ENCODE measurements at regions not wholly inside any gene's neighbourhood (a gene's known extent, or its start where the extent isn't known, plus 50 kb on each side); places are given as distances from the start of the nearest gene placed in this dataset.

DNA sequence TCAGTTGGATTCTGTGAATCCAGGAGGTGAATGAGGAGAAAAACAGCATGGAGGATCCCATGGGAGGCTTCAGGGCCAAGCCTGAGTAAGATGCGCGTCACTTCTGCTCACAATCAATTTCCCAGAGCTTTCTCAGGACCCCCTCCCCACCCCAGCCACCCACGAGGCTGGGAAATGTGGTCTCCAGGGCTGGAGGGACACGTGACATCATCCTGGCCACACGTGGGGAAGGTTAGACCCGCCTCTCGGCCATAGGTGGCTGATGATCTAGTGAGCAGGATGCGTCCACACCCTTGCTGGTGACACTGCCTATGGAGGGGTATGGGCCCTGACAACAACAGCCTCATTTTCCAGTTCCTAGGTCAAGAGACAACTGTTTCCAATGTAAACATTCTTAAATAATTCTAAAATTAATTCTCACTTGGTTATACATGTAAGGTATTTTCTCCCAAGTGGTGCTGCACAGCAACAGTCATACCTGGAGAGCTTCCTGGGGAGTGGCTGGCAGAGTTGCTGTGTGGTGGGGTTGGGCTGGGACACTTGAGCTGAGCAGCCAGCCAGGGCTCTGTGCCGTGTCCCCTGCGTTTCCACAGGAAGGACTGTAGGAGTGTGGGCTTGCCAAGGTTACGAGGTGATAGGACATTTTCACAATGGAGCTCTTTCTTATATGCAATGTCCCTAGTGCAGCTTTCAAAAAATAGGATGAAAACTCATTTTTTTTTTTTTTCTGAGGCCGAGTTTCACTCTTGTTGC is 153.1 kb downstream of the GADD45G start:
- TF ChIP-seq GATA2 (IDR thresholded peaks at IDR 0.05; ENCODE audit: low read depth, low read length) (no peak), GATA3 (IDR thresholded peaks at IDR 0.05; ENCODE audit: low read depth, low read length) (no peak)

- no peak for TF ChIP-seq GATA2 (IDR thresholded peaks at IDR 0.05; ENCODE audit: low read depth, low read length)
- no peak for TF ChIP-seq GATA3 (IDR thresholded peaks at IDR 0.05; ENCODE audit: low read depth, low read length)
Observed at GRCh38 chr9:89759572-89759971, 154.8 kb downstream of the GADD45G start.

GRCh38 chr9:89760123-89760522 is 155.3 kb downstream of the GADD45G start:
- TF ChIP-seq GATA2 (IDR thresholded peaks at IDR 0.05; ENCODE audit: low read depth, low read length), result no peak
- TF ChIP-seq GATA3 (IDR thresholded peaks at IDR 0.05; ENCODE audit: low read depth, low read length), result no peak

- TF ChIP-seq GATA3 (IDR thresholded peaks at IDR 0.05; ENCODE audit: low read depth, low read length) (no peak), GATA2 (IDR thresholded peaks at IDR 0.05; ENCODE audit: low read depth, low read length) (no peak)
Observed at GRCh38 chr9:89764217-89764616, 159.4 kb downstream of the GADD45G start.

- TF ChIP-seq GATA3 (IDR thresholded peaks at IDR 0.05; ENCODE audit: low read depth, low read length) (no peak), GATA2 (IDR thresholded peaks at IDR 0.05; ENCODE audit: low read depth, low read length) (no peak)
Observed at GRCh38 chr9:89765211-89765946, 160.6 kb downstream of the GADD45G start.

GRCh38 chr9:89766991-89767390 is 162.2 kb downstream of the GADD45G start:
- TF ChIP-seq GATA3 (IDR thresholded peaks at IDR 0.05; ENCODE audit: low read depth, low read length) (no peak), GATA2 (IDR thresholded peaks at IDR 0.05; ENCODE audit: low read depth, low read length) (no peak)

GRCh38 chr9:89768051-89768450 is 163.2 kb downstream of the GADD45G start:
- TF ChIP-seq GATA3 (IDR thresholded peaks at IDR 0.05; ENCODE audit: low read depth, low read length) (no peak), GATA2 (IDR thresholded peaks at IDR 0.05; ENCODE audit: low read depth, low read length) (peak; percentile 16; the same call in 1 of the 2 replicates)

- TF ChIP-seq GATA3 (IDR thresholded peaks at IDR 0.05; ENCODE audit: low read depth, low read length), result no peak
- TF ChIP-seq GATA2 (IDR thresholded peaks at IDR 0.05; ENCODE audit: low read depth, low read length), result no peak
Observed at GRCh38 chr9:89768650-89769071, 163.8 kb downstream of the GADD45G start.

DNA sequence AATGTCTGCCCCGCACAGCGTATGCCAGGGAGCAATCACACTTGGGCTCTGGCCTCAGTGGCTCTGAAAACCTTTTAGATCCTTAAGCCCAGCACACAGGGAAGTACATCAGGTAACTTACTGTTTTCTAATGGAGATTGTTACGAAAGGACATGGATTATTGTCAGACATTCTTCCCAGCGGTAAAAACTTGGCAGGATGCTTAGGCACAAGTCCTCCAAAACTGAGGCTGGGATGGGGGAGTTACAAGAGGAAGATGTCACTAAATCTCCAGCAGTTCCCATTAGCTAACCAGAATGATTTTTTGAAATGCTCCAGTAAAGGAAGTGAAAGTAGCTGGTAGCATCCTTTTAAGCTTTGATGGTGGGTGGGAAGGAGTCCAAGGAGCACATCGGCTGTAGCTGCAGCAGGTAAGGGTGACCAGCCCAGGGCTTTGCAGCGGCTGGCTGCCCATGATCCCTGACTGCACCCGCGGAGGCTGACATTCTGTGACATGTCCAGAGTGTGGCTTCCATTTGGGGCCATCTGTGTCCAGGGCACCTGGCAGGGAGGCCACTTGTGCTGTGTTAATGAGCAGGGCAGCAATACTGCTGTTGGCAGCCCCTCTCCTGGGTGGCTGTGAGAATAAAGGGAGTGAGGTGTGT is 165.8 kb downstream of the GADD45G start:
- TF ChIP-seq GATA3 (IDR thresholded peaks at IDR 0.05; ENCODE audit: low read depth, low read length), result no peak
- no peak for TF ChIP-seq GATA2 (IDR thresholded peaks at IDR 0.05; ENCODE audit: low read depth, low read length)

DNA sequence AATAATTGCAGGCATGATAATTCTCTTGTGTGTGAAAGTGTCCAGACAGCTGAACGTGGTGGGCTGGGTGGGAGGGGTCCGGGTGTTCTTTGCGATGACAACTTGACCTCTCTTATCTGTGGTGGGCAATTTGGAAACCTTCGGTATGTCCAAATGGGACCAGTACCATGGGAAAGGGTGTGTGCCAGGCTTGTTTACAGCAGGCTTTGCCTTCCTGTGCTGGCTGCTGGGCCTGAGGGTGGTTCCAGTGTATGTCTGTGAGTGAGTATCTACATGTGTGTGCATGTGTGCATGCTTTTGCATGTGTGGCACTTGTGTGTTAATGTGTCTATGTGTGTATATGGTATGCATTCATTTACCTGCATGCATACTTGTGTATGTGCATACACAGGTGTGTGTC is 166.4 kb downstream of the GADD45G start:
- TF ChIP-seq GATA3 (IDR thresholded peaks at IDR 0.05; ENCODE audit: low read depth, low read length) (no peak), GATA2 (IDR thresholded peaks at IDR 0.05; ENCODE audit: low read depth, low read length) (no peak)

DNA sequence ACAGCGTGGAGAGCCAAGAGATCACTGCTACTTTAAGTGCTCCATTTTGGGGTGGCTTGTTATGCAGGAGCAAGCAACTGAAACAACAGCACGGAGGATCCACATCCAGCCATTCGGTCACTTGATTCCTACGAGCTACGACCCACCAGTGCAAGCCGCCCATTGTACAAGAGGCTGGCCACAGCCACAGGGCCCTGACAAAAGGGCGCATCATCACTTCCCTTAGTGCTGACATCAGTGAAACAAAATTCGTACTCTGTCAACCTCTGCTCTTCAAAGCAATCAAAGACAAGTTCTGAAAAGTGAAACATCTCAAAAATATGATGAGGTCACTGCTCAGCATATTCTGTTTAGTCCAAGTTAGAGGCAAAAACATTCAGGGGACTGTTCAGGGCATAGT is 168.4 kb downstream of the GADD45G start:
- TF ChIP-seq GATA2 (IDR thresholded peaks at IDR 0.05; ENCODE audit: low read depth, low read length), result no peak
- TF ChIP-seq GATA3 (IDR thresholded peaks at IDR 0.05; ENCODE audit: low read depth, low read length), result no peak

DNA sequence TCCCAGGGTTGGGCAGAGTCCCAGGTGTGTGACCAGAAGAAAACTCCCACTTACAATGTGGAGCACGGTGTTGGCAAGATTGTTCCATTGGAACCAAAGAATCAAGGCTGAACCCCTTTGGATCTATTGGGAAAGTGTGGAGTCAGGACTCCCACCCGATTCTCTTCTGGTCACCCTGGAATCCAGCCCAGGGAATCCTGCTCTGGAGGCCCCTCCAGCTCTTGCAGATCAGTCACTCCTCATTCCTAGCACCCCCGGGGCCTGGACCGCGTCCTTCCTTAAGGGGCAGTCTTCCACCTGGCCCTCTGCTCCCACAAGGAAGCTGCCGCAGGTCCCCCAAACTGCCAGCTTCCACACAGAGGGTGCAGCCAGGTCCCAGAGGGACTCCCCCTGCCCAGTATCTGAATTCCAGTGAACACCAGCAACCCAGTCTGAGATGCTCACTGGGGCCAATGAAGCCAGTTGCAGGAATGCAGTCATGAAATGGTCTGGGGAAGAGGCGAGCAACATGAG is 170.1 kb downstream of the GADD45G start:
- TF ChIP-seq GATA2 (IDR thresholded peaks at IDR 0.05; ENCODE audit: low read depth, low read length) (no peak), GATA3 (IDR thresholded peaks at IDR 0.05; ENCODE audit: low read depth, low read length) (no peak)

DNA sequence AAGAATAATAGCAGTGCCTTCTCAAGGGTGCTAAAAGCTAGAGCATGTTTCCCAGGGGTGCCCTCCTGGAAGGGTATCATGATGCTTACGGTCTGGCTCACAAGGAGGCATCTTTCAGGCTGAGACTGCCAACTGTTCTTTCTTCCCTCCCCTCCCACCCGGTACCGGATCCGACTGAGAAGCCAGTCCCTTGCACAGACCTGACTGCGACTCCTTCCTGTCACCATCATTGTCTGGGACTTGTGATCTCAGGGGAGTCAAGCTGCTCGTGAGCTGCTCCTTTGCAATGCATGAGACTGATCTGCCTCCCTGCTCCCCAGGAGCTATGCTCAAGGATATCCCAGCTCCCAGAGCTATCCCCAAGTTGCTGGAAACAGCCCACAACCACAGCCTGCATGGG is 170.8 kb downstream of the GADD45G start:
- TF ChIP-seq GATA3 (IDR thresholded peaks at IDR 0.05; ENCODE audit: low read depth, low read length) (no peak), GATA2 (IDR thresholded peaks at IDR 0.05; ENCODE audit: low read depth, low read length) (no peak)

DNA sequence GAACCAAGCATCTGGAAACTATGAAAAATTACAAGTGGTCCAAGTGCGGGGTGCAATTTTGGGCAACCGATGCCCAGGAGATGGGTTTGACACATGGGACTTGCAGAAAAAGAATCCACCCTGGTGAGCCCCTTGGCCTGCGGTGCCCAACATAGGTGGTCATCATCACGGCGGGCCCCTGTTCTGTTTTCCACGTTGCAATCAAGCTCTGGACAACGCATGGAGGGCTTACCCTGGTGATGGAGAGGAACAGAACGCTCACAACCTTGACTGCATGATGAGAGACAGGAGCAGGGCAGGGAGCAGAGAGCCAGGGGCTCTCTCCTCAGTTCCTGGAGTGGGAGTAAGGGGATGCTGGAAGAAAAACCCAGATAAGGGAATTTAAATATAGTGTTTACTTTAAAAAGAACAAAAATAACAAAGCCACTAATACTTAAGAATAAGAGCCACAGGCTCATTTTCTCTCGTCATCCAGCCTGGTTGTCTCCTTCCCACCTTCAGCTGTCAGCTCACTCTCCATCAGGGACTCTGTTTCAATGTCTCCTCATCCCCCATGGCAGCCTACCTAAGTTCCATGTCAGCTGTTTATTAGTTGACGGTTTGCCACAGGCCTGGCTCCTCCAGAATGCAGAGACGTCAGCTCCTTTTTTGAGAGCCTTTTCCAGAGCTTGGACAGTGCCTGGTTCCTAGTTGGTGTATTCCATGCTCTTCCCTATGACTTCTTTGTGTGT is 172.1 kb downstream of the GADD45G start:
- TF ChIP-seq GATA3 (IDR thresholded peaks at IDR 0.05; ENCODE audit: low read depth, low read length), result no peak
- TF ChIP-seq GATA2 (IDR thresholded peaks at IDR 0.05; ENCODE audit: low read depth, low read length), result no peak

All from SH-SY5Y (cell line).